ENCODE measurements at regions not wholly inside any gene's neighbourhood (a gene's known extent, or its start where the extent isn't known, plus 50 kb on each side); places are given as distances from the start of the nearest gene placed in this dataset.

DNA sequence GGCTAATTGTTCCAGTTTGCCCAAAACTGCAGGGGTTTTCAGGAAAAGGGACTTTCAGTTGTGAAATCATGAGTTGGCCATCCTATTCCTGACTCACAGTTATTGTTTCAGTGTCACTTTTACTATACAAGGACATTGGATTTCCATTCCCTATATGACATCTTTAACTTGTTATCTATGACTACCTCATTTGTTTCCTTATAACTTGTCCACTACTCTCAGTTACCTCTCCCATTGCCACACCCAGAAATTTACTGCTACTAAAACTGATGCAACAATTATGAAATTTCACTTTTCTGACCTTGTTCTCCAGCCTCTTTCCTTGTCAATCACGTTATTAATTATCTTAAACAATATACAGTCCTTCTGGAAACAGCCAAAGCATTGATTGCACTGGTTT, 116.5 kb upstream of the ZNF804A start:
- H3K4me3 ChIP-seq (ENCODE audit: low read depth, low read length) = no peak overlapping the region
- no peak for DNase-seq (ENCODE audit: low read depth)
- TF ChIP-seq, protein P1, sequence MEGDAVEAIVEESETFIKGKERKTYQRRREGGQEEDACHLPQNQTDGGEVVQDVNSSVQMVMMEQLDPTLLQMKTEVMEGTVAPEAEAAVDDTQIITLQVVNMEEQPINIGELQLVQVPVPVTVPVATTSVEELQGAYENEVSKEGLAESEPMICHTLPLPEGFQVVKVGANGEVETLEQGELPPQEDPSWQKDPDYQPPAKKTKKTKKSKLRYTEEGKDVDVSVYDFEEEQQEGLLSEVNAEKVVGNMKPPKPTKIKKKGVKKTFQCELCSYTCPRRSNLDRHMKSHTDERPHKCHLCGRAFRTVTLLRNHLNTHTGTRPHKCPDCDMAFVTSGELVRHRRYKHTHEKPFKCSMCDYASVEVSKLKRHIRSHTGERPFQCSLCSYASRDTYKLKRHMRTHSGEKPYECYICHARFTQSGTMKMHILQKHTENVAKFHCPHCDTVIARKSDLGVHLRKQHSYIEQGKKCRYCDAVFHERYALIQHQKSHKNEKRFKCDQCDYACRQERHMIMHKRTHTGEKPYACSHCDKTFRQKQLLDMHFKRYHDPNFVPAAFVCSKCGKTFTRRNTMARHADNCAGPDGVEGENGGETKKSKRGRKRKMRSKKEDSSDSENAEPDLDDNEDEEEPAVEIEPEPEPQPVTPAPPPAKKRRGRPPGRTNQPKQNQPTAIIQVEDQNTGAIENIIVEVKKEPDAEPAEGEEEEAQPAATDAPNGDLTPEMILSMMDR (conservative IDR thresholded peaks at IDR 0.05; ENCODE audit: low read depth, low read length) = no peak

DNA sequence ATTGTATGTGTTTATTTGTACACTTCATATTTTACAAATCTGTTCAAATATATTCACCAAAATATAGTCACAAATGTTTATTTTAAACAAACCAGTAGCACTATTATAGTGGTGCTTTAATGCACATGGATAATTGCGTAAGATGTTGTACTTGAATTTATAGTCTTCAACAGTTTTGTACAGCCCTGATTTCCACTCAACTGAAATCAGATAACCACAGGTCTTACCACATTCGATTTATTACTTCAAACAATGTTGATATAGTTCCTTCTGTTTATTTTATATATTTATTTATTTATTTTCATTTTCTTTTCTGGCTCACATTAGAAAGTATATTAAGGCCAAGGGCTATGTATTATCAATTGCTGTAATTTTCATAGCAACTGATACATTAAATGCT, 99.4 kb upstream of the ZNF804A start:
- TF ChIP-seq, protein P1 (conservative IDR thresholded peaks at IDR 0.05; ENCODE audit: low read depth, low read length) = no peak
- no peak for DNase-seq (ENCODE audit: low read depth)

DNA sequence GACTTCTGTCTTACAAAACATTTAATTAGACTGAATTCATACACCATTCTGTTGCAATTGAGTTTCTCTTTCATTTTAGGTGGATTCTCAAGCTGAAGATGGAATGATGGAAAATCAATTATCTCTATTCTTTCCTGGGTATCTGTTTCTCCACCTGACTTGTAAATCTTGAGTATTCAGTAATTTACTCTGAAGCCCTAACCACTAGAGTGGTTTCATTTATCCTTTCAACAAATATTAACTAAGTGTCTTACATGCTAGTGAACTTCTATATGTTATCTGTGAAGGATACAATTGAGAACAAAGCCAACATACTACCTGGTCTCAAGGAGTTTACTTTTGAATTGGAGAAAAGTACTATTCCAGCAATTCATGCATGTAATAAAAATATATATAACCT, 94.1 kb upstream of the ZNF804A start:
- no peak for DNase-seq (ENCODE audit: low read depth)
- H3K4me3 ChIP-seq (ENCODE audit: low read depth, low read length) = no peak overlapping the region
- TF ChIP-seq, protein P1 (conservative IDR thresholded peaks at IDR 0.05; ENCODE audit: low read depth, low read length) = no peak

More for the DNA sequence above, 99.4 kb upstream of the ZNF804A start:
- H3K4me3 ChIP-seq (ENCODE audit: low read depth, low read length) = no peak overlapping the region

DNA sequence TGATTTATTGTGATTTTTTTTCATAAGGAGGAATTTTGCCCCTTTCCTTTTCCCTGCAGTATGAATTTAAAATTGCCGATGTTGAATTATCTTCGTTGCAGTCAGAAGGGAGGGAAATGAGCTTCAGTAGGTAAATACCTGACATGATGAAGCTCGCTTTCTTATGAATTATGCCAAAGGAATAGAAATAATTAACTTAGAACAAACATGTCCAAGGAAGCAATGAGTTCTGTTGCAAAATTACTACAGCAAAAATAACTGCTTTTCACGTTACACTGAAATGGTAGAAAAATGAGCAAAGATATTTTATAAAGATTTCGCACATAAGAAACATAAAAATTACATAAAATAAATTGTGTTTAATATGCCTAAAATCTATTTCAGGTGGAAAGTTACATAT, 91.1 kb upstream of the ZNF804A start:
- no peak overlapping the region for H3K4me3 ChIP-seq (ENCODE audit: low read depth, low read length)
- TF ChIP-seq, protein P1 (conservative IDR thresholded peaks at IDR 0.05; ENCODE audit: low read depth, low read length) = no peak
- DNase-seq (ENCODE audit: low read depth) = no peak

DNA sequence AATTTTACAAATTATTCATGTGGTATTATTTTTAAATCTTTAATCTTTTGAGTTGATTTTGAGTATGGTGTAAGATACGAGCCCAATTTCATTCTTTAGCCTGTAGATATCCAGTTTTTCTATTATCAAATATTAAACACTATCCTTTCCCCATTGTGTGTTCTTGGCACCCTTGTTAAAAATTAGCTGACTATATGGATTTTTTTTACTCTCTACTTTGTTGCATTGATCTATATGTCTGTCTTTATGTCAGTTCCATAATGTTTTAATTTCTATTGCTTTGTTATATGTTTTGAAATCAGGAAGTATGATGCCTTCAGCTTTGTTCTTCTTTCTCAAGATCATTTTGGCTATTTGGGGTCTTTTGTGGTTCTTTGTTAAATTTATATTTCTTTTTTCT, 80.9 kb upstream of the ZNF804A start:
- no peak for DNase-seq (ENCODE audit: low read depth)
- TF ChIP-seq, protein P1 (conservative IDR thresholded peaks at IDR 0.05; ENCODE audit: low read depth, low read length) = no peak
- H3K4me3 ChIP-seq (ENCODE audit: low read depth, low read length) = no peak overlapping the region

DNA sequence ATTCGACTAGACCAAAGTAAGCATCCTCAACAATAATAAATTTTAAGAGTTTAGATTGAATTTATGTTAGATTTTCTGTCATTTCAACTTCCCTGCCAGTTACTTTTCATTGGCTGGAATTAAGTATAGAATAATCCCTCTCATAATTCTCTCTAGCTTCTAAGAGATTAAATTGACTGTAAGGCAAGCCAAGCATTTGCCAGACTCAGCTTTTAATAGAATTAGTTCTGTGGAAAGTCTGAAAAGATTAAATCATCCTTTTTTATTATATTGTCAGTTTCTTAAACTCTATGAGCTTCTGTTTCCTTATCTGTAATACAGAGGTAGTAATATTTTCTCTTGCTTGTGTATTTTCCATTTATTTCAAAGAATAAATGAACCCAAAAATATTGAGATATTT, 77.9 kb upstream of the ZNF804A start:
- H3K4me3 ChIP-seq (ENCODE audit: low read depth, low read length) = no peak overlapping the region
- DNase-seq (ENCODE audit: low read depth) = no peak
- TF ChIP-seq, protein P1 (conservative IDR thresholded peaks at IDR 0.05; ENCODE audit: low read depth, low read length) = no peak

DNA sequence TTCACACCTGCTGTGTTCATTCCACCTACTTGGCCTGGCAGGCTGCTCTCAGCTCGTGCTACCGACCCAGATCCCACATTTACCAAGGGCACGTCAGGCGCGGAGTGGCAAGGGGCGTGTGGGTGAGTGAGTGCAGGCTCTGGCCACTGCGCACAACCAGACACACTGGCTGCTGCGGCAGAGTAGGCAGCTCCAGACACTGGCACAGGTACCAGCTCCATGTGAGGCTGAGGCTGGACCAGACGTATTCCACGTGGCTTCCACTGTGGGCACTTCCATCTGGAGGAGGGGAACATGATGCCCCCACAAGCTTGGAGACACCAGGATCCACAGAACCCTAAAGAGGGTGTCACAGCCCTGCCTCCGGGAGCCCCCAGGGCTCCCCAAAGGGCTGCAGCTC, 74.6 kb upstream of the ZNF804A start:
- no peak for DNase-seq (ENCODE audit: low read depth)
- TF ChIP-seq, protein P1 (conservative IDR thresholded peaks at IDR 0.05; ENCODE audit: low read depth, low read length) = no peak
- H3K4me3 ChIP-seq (ENCODE audit: low read depth, low read length) = no peak overlapping the region

Data from epithelial cell of proximal tubule (primary cell).